ENCODE measurements at regions not wholly inside any gene's neighbourhood (a gene's known extent, or its start where the extent isn't known, plus 50 kb on each side); places are given as distances from the start of the nearest gene placed in this dataset.

DNA sequence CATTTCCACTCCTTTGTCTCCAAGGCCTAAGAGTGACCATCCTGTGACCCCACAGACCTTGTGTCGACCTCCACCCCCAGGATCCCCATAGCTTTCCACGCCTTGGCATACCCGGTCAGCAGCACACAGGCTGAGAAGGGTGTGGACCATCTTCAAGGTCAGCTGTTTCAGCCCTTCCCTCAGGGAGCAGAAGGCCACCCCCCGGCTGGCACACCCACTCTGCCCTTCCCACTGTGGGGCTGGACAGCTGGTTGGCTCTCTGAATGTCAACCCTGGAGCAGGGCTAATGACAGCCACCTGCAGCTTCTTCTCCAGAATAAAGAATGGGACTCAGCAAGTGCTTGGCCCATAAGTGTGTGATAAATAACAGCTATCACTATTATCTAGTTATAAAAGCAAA, 93.1 kb downstream of the OLFM1 start:
- TF ChIP-seq, protein P1, sequence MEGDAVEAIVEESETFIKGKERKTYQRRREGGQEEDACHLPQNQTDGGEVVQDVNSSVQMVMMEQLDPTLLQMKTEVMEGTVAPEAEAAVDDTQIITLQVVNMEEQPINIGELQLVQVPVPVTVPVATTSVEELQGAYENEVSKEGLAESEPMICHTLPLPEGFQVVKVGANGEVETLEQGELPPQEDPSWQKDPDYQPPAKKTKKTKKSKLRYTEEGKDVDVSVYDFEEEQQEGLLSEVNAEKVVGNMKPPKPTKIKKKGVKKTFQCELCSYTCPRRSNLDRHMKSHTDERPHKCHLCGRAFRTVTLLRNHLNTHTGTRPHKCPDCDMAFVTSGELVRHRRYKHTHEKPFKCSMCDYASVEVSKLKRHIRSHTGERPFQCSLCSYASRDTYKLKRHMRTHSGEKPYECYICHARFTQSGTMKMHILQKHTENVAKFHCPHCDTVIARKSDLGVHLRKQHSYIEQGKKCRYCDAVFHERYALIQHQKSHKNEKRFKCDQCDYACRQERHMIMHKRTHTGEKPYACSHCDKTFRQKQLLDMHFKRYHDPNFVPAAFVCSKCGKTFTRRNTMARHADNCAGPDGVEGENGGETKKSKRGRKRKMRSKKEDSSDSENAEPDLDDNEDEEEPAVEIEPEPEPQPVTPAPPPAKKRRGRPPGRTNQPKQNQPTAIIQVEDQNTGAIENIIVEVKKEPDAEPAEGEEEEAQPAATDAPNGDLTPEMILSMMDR (optimal IDR thresholded peaks at IDR 0.05 in 1 of 3, IDR thresholded peaks at IDR 0.05 in 1 of 3, conservative IDR thresholded peaks at IDR 0.05 in 1 of 3; ENCODE audit: extremely low read depth in 1 of 3, insufficient read depth in 2 of 3, low read length in 3 of 3) = no peak
- TF ChIP-seq EZH2 (IDR thresholded peaks at IDR 0.05; ENCODE audit: low read length) = no peak

Measured in keratinocyte (primary cell).